Esophagus squamous epithelium (tissue), 5 donors: ENCODE measurements at regions not wholly inside any gene's neighbourhood (a gene's known extent, or its start where the extent isn't known, plus 50 kb on each side); places are given as distances from the start of the nearest gene placed in this dataset.
"Not testable (repeated sequence)": the region's sequence is repeated elsewhere in the genome, so short reads cannot be mapped to it uniquely, and the experiment has no call there.

Source experiments
- DNase-seq: peaks from one replicate; lab custom pipeline; 2025; lab: John Stamatoyannopoulos, UW
- H3K27ac ChIP-seq, 4 donors: fragments of 200-600 bp; sonication (generic); one replicate each; pipeline ENCODE4 v1.5.1; 2016 to 2019; ENCODE audit warnings: mild to moderate bottlenecking in 1 of 4
- H3K27me3 ChIP-seq, 4 donors: fragments of 200-600 bp; sonication (generic); 1 replicate in 3 of 4; 2 replicates in 1 of 4; pipeline versions ENCODE4 v1.5.1 to v1.6.0; 2017 to 2021; ENCODE audit warnings: antibody characterized with exemption in 1 of 4
- H3K36me3 ChIP-seq, 3 donors: fragments of 200-600 bp; sonication (generic); one replicate each; pipeline ENCODE4 v1.5.1; 2016 to 2019
- H3K4me1 ChIP-seq, 3 donors: fragments of 200-600 bp; sonication (generic); one replicate each; pipeline ENCODE4 v1.5.1; 2017 to 2019
- H3K4me3 ChIP-seq, 4 donors: fragments of 200-600 bp; sonication (generic); 1 replicate in 3 of 4; 2 replicates in 1 of 4; pipeline ENCODE4 v1.5.1; 2016 to 2019; ENCODE audit warnings: mild to moderate bottlenecking in 2 of 4, moderate library complexity in 1 of 4
- H3K9me3 ChIP-seq, 3 donors: fragments of 200-600 bp; sonication (generic); one replicate each; pipeline ENCODE4 v1.5.1; 2016 to 2019
- POLR2A ChIP-seq, 4 donors: fragments of 450-650 bp; IDR thresholded peaks; one replicate each; pipeline ENCODE4 v1.6.1; 2017; ENCODE audit warnings: antibody characterized with exemption in 4 of 4, mild to moderate bottlenecking in 4 of 4, moderate library complexity in 3 of 4
- WGBS, 2 donors: methylation state at CpG; one replicate each; pipeline ENCODE4 v1.1.5; 2018; 5-methylcytosine and 5-hydroxymethylcytosine counted together
- intact Hi-C: fragments of 100-400 bp; cut with DNase I; formaldehyde crosslinking; loops from one replicate; pipeline ENCODE4 v1.15.0; 2022
- TF ChIP-seq, protein P1 (sequence below), 6 experiments: fragments of 450-650 bp in 4 of 6; fragments of 200-600 bp in 2 of 6; sonication (generic) in 2 of 6; IDR thresholded peaks; one replicate each; pipeline ENCODE4 v1.5.1; 2016 to 2019; ENCODE audit warnings: antibody characterized with exemption in 6 of 6, mild to moderate bottlenecking in 4 of 6, moderate library complexity in 4 of 6
- donor health status: DM: yes; HTN: yes; CAD: no.

DNA sequence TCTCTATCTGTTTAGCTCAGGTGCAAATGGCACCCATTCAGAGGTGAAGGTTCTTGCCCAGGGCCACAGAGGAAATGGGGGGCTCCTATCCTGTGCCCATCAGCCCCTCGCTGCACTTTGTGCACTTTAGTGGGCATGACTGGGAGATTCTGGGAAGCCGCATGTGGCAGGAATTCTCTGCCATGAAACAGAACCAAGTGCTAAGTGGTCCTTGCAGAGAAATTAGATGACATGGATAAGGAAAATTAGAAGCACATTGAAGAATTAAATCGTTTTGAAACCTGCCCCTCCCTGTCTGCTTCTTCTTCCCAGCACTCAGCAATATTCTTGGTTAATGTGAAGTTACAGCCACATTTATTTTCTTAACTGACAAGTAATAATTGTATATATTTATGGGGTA lies 185.2 kb upstream of the RTL1 start:
- H3K36me3 ChIP-seq: no peaks in the 10 kb centered on the region
- no peak overlapping the region for H3K4me3 ChIP-seq
- no peaks in the 10 kb centered on the region for H3K9me3 ChIP-seq
- WGBS, 2 donors: 67 to 69% methylated on average over 2 to 3 of the region's 3 CpGs
- intact Hi-C loops: no loop called here
- H3K27me3 ChIP-seq: peaks cover 0 to 7% (median 0%) of the 10 kb centered on the region in 4 donors
- no peak overlapping the region for H3K27ac ChIP-seq
- no peaks in the 10 kb centered on the region for H3K4me1 ChIP-seq
- no peak for TF ChIP-seq POLR2A (IDR thresholded peaks at IDR 0.05)
- TF ChIP-seq, protein P1, sequence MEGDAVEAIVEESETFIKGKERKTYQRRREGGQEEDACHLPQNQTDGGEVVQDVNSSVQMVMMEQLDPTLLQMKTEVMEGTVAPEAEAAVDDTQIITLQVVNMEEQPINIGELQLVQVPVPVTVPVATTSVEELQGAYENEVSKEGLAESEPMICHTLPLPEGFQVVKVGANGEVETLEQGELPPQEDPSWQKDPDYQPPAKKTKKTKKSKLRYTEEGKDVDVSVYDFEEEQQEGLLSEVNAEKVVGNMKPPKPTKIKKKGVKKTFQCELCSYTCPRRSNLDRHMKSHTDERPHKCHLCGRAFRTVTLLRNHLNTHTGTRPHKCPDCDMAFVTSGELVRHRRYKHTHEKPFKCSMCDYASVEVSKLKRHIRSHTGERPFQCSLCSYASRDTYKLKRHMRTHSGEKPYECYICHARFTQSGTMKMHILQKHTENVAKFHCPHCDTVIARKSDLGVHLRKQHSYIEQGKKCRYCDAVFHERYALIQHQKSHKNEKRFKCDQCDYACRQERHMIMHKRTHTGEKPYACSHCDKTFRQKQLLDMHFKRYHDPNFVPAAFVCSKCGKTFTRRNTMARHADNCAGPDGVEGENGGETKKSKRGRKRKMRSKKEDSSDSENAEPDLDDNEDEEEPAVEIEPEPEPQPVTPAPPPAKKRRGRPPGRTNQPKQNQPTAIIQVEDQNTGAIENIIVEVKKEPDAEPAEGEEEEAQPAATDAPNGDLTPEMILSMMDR (IDR thresholded peaks at IDR 0.05): no peak
- DNase-seq: no peak

DNA sequence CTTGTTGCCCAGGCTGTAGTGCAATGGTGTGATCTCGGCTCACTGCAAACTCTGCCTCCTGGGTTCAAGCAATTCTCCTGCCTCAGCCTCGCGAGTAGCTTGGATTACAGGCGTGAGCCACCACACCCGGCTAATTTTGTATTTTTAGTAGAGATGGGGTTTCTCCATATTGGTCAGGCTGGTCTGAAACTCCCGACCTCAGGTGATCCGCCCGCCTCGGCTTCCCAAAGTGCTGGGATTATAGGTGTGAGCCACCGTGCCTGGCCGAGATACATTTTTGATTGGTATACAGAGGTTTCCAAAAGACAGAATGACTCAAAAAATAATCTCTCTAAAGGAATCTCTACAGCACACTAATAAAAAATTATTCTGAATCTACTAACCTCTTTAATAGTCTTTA lies 187.0 kb upstream of the RTL1 start:
- H3K4me3 ChIP-seq, H3K9me3 ChIP-seq, H3K27ac ChIP-seq, H3K4me1 ChIP-seq, H3K36me3 ChIP-seq, DNase-seq, intact Hi-C loops, H3K27me3 ChIP-seq: not testable (repeated sequence)
- WGBS, 2 donors: 81 to 94% methylated on average over 11 of the region's 11 CpGs

- Histone ChIP-seq H3K4me1 (no peaks in the 10 kb centered on the region), H3K27ac (no peak overlapping the region), H3K4me3 (no peak overlapping the region), H3K27me3 (peaks cover 0 to 11% (median 0%) of the 10 kb centered on the region in 4 donors), H3K9me3 (no peaks in the 10 kb centered on the region), H3K36me3 (no peaks in the 10 kb centered on the region)
- intact Hi-C loops: no loop called here
- 42 to 54% methylated on average over 2 of the region's 2 CpGs for WGBS, 2 donors
- no peak for DNase-seq
- TF ChIP-seq, protein P1 (IDR thresholded peaks at IDR 0.05): no peak
- no peak for TF ChIP-seq POLR2A (IDR thresholded peaks at IDR 0.05)
Measured at GRCh38 chr14:101090976-101091375, 187.5 kb upstream of the RTL1 start.

DNA sequence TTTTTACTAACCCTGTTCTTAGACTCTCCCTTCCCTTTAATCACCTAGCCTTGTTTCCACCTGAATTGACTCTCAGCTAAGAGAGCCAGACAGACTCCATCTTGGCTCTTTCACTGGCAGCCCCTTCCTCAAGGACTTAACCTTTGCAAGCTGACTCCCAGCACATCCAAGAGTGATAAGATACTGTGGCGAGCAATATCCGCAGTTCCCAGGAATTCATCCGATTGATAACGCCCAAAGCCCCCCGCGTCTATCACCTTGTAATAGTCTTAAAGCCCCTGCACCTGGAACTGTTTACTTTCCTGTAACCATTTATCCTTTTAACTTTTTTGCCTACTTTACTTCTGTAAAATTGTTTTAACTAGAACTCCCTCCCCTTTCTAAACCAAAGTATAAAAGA lies 191.4 kb upstream of the RTL1 start:
- intact Hi-C loops, H3K4me1 ChIP-seq, H3K36me3 ChIP-seq, H3K9me3 ChIP-seq, H3K27ac ChIP-seq, H3K4me3 ChIP-seq, DNase-seq: not testable (repeated sequence)
- peaks cover 0 to 13% (median 0%) of the 10 kb centered on the region in 4 donors for H3K27me3 ChIP-seq
- 61 to 85% methylated on average over 6 of the region's 6 CpGs for WGBS, 2 donors

DNA sequence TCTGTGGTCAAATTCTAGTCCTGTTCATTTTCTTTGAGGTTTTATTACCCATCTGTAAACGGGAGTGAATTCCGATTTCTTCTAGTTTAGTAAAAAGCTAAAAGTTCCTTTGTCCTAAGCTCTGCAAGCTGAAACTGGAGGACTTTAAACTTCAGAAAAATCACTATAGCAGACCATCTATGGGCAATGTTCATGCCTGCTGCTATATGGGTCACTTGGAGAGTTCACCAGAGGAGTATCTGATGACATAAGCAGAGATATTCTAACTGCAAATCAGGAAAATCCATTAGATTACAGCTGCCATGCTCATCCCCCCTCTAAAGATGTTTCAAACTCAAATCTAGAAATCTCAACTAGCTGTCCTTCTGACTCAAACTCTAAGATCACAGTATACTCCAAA lies 193.0 kb upstream of the RTL1 start:
- H3K4me3 ChIP-seq: no peak overlapping the region
- WGBS, 2 donors: 82 to 85% methylated on average over 2 of the region's 2 CpGs
- no peak overlapping the region for H3K27ac ChIP-seq
- H3K4me1 ChIP-seq: no peaks in the 10 kb centered on the region
- intact Hi-C loops: no loop called here
- TF ChIP-seq, protein P1 (IDR thresholded peaks at IDR 0.05): no peak
- no peak for TF ChIP-seq POLR2A (IDR thresholded peaks at IDR 0.05)
- peaks cover 0 to 13% (median 0%) of the 10 kb centered on the region in 4 donors for H3K27me3 ChIP-seq
- no peaks in the 10 kb centered on the region for H3K36me3 ChIP-seq
- peaks cover 0 to 10% (median 3%) of the 10 kb centered on the region in 3 donors for H3K9me3 ChIP-seq
- DNase-seq: no peak

DNA sequence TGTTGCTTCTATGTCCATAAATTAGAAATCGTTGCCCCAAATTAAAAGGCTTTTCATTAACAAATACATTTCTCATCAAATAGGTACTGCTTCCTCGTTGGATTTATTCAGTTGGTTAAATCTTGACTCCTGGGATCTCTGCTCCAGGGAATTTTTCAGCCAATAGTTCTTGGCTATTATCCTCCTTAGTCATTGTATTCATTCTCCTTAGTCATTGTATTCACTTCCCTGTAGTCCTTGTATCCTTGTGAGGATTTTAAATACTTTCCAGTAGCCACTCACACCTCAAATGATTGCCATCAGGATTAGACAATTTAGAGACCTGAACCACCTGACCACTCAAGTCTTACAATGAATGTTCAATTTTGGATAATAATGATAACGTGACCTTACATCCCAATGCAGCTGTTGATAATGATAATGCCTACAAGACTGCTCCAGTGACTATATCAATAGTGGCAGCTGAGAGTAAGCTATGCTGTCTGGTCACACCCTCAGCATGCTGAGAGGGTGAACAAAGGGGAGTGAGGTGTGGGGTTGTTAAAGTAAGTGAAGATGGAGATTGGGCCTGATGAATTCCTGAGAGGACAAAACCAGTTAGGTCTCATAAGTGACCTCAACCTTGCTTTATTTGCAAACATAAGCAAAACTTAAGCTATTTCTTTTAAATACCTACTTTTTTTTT lies 193.7 kb upstream of the RTL1 start:
- whole genome bisulfite sequencing, 2 donors: 56 to 57% methylated on average over 3 of the region's 3 CpGs

More for the DNA sequence above, 193.7 kb upstream of the RTL1 start:
- H3K36me3 ChIP-seq: no peaks in the 10 kb centered on the region
- H3K4me1 ChIP-seq: no peaks in the 10 kb centered on the region
- TF ChIP-seq, protein P1 (IDR thresholded peaks at IDR 0.05): no peak
- no peak for TF ChIP-seq POLR2A (IDR thresholded peaks at IDR 0.05)
- H3K9me3 ChIP-seq: peaks cover 0 to 10% (median 3%) of the 10 kb centered on the region in 3 donors
- intact Hi-C loops: no loop called here
- DNase-seq: no peak
- no peak overlapping the region for H3K27ac ChIP-seq
- H3K27me3 ChIP-seq: peaks cover 0 to 13% (median 0%) of the 10 kb centered on the region in 4 donors
- H3K4me3 ChIP-seq: no peak overlapping the region
